HFF-Myc (cell line): ENCODE measurements at regions not wholly inside any gene's neighbourhood (a gene's known extent, or its start where the extent isn't known, plus 50 kb on each side); places are given as distances from the start of the nearest gene placed in this dataset.

Experiments
- DNase-seq: peaks from one replicate; pipeline ENCODE4 v3.0.0-alpha.2; 2011; ENCODE audit warnings: low read depth; ENCODE audit errors: extremely low read depth
- H3K4me3 ChIP-seq: replicated peaks from 2 replicates; pipeline ENCODE4 v1.5.1; 2011; ENCODE audit warnings: low read depth, mild to moderate bottlenecking, control low read depth, low read length
- CTCF ChIP-seq: IDR thresholded peaks from 2 replicates; pipeline ENCODE4 v1.5.1; 2012; ENCODE audit warnings: mild to moderate bottlenecking, low read depth, low read length, control low read depth; ENCODE audit errors: missing control alignments

- no peak for TF ChIP-seq CTCF
- DNase-seq: no peak
- no peak overlapping the region for H3K4me3 ChIP-seq
Observed at GRCh38 chr2:18077231-18077630, 198.8 kb downstream of the KCNS3 start.

GRCh38 chr2:18074476-18074875 is 196.0 kb downstream of the KCNS3 start:
- H3K4me3 ChIP-seq: no peak overlapping the region
- no peak for DNase-seq
- TF ChIP-seq CTCF: no peak

GRCh38 chr2:18073601-18074000 is 195.1 kb downstream of the KCNS3 start:
- TF ChIP-seq CTCF: no peak
- H3K4me3 ChIP-seq: no peak overlapping the region
- DNase-seq: no peak

DNA sequence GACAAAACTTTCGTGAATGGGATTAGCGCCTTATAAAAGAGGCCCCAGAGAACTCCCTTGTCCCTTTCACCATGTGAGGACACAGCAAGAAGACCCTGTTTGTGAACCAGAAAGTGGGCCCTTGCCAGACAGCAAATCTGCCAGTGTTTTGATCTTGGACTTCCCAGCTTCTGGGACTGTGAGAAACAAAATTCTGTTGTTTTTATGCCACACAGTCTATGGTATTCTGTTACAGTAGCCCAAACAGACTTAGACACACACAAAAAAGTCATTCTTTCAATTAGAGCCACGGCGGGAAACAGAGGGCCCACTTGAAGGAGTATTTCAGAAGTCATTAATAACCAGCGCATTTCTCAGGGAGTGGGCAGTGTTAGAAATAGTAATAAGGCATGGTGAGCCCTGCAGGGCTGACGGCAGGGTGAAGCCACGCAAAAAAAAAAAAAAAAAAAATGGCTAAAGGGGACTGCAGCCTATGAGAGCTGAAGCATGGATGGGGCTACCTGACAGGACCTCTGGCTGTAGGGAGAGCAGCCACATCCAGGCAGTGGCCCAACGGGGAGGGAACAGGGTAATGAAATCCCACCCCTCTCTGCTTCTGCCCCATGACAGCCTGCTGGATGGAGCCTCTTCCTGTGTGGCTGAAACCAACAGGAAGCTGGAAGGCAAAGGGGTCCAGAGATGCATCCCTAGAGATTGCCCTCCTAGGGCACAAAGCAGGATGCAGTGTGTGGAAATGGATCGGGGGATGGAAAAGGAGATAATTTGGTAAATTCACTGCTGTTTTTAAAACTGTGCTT is 189.3 kb downstream of the KCNS3 start:
- H3K4me3 ChIP-seq: no peak overlapping the region
- TF ChIP-seq CTCF: no peak
- no peak for DNase-seq

GRCh38 chr2:18066894-18067293 is 188.4 kb downstream of the KCNS3 start:
- no peak overlapping the region for H3K4me3 ChIP-seq
- no peak for DNase-seq
- no peak for TF ChIP-seq CTCF

GRCh38 chr2:18066066-18066465 is 187.6 kb downstream of the KCNS3 start:
- no peak overlapping the region for H3K4me3 ChIP-seq
- TF ChIP-seq CTCF: no peak
- no peak for DNase-seq

DNA sequence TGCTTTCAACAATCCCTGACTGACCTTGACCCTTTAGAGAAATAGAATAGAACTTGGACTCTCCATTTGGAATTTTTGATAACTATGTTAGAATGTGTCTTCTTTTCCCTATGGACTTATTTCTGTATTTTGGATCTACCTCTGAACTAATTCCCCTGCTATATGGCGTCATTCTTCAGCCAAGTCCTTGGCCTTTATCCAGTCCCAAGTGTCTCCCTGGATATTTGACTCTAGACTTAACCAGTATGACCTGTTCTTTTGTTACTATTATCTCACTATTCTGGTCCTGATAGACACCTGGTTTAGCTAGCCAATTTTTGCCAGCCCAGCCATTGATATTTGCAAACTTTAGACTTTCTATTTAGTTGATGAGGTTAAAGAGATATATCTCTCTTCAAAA is 186.8 kb downstream of the KCNS3 start:
- H3K4me3 ChIP-seq: no peak overlapping the region
- no peak for TF ChIP-seq CTCF
- DNase-seq: no peak
